ENCODE measurements at regions not wholly inside any gene's neighbourhood (a gene's known extent, or its start where the extent isn't known, plus 50 kb on each side); places are given as distances from the start of the nearest gene placed in this dataset.

GRCh38 chr18:53682796-53683195 lies 541.7 kb downstream of the MBD2 start:
- ChIA-PET CTCF (ENCODE audit: unreplicated experiment) (no interaction called here), POLR2A (no interaction called here)
- Histone ChIP-seq H3K27ac (ENCODE audit: low read depth, low read length, poor library complexity, severe bottlenecking) (no peak overlapping the region), H2AFZ (ENCODE audit: low read length) (no peak overlapping the region), H3K4me1 (ENCODE audit: insufficient read depth, low read length, poor library complexity, severe bottlenecking) (no peaks in the 10 kb centered on the region), H3K36me3 (ENCODE audit: insufficient read depth, low read length) (no peaks in the 10 kb centered on the region), H3K4me2 (ENCODE audit: low read length) (no peak overlapping the region), H3K9me2 (ENCODE audit: insufficient read depth, low read length) (no peaks in the 10 kb centered on the region), H3K79me2 (ENCODE audit: insufficient read depth, low read depth, low read length) (no peaks in the 10 kb centered on the region), H3K9me3 (ENCODE audit: low read length) (no peaks in the 10 kb centered on the region), H4K20me1 (ENCODE audit: insufficient read depth, low read length) (no peaks in the 10 kb centered on the region), H3K4me3 (ENCODE audit: low read depth, low read length, poor library complexity, severe bottlenecking) (no peak overlapping the region)
- intact Hi-C loops (cut with micrococcal nuclease; ENCODE audit: unreplicated experiment) = no loop called here
- no TSS peak for BruUV-seq (replicated peaks)
- TF ChIP-seq CTCF (conservative IDR thresholded peaks at IDR 0.05; ENCODE audit: low read length) (no peak), EZH2phosphoT487 (IDR thresholded peaks at IDR 0.05; ENCODE audit: borderline replicate concordance, low read depth, low read length) (no peak)
- DNase-seq (ENCODE audit: low spot score) = no peak

GRCh38 chr18:53677480-53677879 lies 547.0 kb downstream of the MBD2 start:
- BruUV-seq (replicated peaks) = no TSS peak
- intact Hi-C loops (cut with micrococcal nuclease; ENCODE audit: unreplicated experiment) = no loop called here
- no peaks in the 10 kb centered on the region for H3K9me2 ChIP-seq (ENCODE audit: insufficient read depth, low read length)

GRCh38 chr18:53665701-53666100 lies 558.8 kb downstream of the MBD2 start:
- ChIA-PET CTCF (ENCODE audit: unreplicated experiment) (no interaction called here), POLR2A (no interaction called here)
- H3K4me2 ChIP-seq (ENCODE audit: low read length) = no peak overlapping the region
- H3K9me3 ChIP-seq (ENCODE audit: low read length) = no peaks in the 10 kb centered on the region
- no peaks in the 10 kb centered on the region for H4K20me1 ChIP-seq (ENCODE audit: insufficient read depth, low read length)
- no peaks in the 10 kb centered on the region for H3K79me2 ChIP-seq (ENCODE audit: insufficient read depth, low read depth, low read length)
- no peaks in the 10 kb centered on the region for H3K36me3 ChIP-seq (ENCODE audit: insufficient read depth, low read length)
- TF ChIP-seq CTCF (conservative IDR thresholded peaks at IDR 0.05; ENCODE audit: low read length) = no peak
- TF ChIP-seq EZH2phosphoT487 (IDR thresholded peaks at IDR 0.05; ENCODE audit: borderline replicate concordance, low read depth, low read length) = no peak
- no peak overlapping the region for H3K27ac ChIP-seq (ENCODE audit: low read depth, low read length, poor library complexity, severe bottlenecking)
- no TSS peak for BruUV-seq (replicated peaks)
- H3K4me1 ChIP-seq (ENCODE audit: insufficient read depth, low read length, poor library complexity, severe bottlenecking) = no peaks in the 10 kb centered on the region
- no peaks in the 10 kb centered on the region for H3K9me2 ChIP-seq (ENCODE audit: insufficient read depth, low read length)
- DNase-seq (ENCODE audit: low spot score) = no peak
- no peak overlapping the region for H2AFZ ChIP-seq (ENCODE audit: low read length)
- intact Hi-C loops (cut with micrococcal nuclease; ENCODE audit: unreplicated experiment) = no loop called here
- no peak overlapping the region for H3K4me3 ChIP-seq (ENCODE audit: low read depth, low read length, poor library complexity, severe bottlenecking)

More at GRCh38 chr18:53677480-53677879, 547.0 kb downstream of the MBD2 start:
- H3K27ac ChIP-seq (ENCODE audit: low read depth, low read length, poor library complexity, severe bottlenecking) = no peak overlapping the region
- ChIA-PET CTCF (ENCODE audit: unreplicated experiment) (no interaction called here), POLR2A (no interaction called here)
- H4K20me1 ChIP-seq (ENCODE audit: insufficient read depth, low read length) = no peaks in the 10 kb centered on the region
- no peak overlapping the region for H3K4me2 ChIP-seq (ENCODE audit: low read length)
- no peaks in the 10 kb centered on the region for H3K79me2 ChIP-seq (ENCODE audit: insufficient read depth, low read depth, low read length)
- no peak for TF ChIP-seq CTCF (conservative IDR thresholded peaks at IDR 0.05; ENCODE audit: low read length)
- no peak for TF ChIP-seq EZH2phosphoT487 (IDR thresholded peaks at IDR 0.05; ENCODE audit: borderline replicate concordance, low read depth, low read length)
- H2AFZ ChIP-seq (ENCODE audit: low read length) = no peak overlapping the region
- no peak for DNase-seq (ENCODE audit: low spot score)
- no peaks in the 10 kb centered on the region for H3K9me3 ChIP-seq (ENCODE audit: low read length)
- H3K4me3 ChIP-seq (ENCODE audit: low read depth, low read length, poor library complexity, severe bottlenecking) = no peak overlapping the region
- H3K4me1 ChIP-seq (ENCODE audit: insufficient read depth, low read length, poor library complexity, severe bottlenecking) = no peaks in the 10 kb centered on the region
- no peaks in the 10 kb centered on the region for H3K36me3 ChIP-seq (ENCODE audit: insufficient read depth, low read length)
